Activated CD4-positive, alpha-beta T cell treated with anti-CD3 and anti-CD28 coated beads for 36 hours (primary cell): ENCODE measurements at regions not wholly inside any gene's neighbourhood (a gene's known extent, or its start where the extent isn't known, plus 50 kb on each side); places are given as distances from the start of the nearest gene placed in this dataset.

Experiments
- ATAC-seq: fragments of 200-7000 bp; cut with Tn5 transposase; one replicate; pipeline ENCODE4 v1.10.0; 2021; ENCODE audit warnings: mild to moderate bottlenecking, moderate library complexity
- CTCF ChIA-PET: fragments of 350-600 bp; sonication (Branson Sonifier 250); formaldehyde crosslinking; loops from one replicate; lab custom pipeline; 2021; ENCODE audit warnings: antibody characterized with exemption; lab: Charles Lee
- POLR2A ChIA-PET: fragments of 350-600 bp; sonication (Branson Sonifier 250); formaldehyde crosslinking; loops from one replicate; lab custom pipeline; 2021; ENCODE audit warnings: antibody characterized with exemption, inconsistent platforms; lab: Charles Lee
- DNase-seq: peaks from one replicate; pipeline ENCODE4 v3.0.0-alpha.2; 2020
- H3K27ac Mint-ChIP-seq: one replicate; pipeline ENCODE4 v1.8.0; 2021; ENCODE audit warnings: mixed read lengths
- H3K27me3 Mint-ChIP-seq: one replicate; pipeline ENCODE4 v1.8.0; 2021; ENCODE audit warnings: mixed read lengths
- H3K36me3 Mint-ChIP-seq: one replicate; pipeline ENCODE4 v1.8.0; 2021; ENCODE audit warnings: low read depth, mixed read lengths
- H3K4me1 Mint-ChIP-seq: one replicate; pipeline ENCODE4 v1.8.0; 2021; ENCODE audit warnings: mixed read lengths
- H3K4me3 Mint-ChIP-seq: one replicate; pipeline ENCODE4 v1.8.0; 2021; ENCODE audit warnings: mild to moderate bottlenecking, moderate library complexity, mixed read lengths
- H3K9me3 Mint-ChIP-seq: one replicate; pipeline ENCODE4 v1.8.0; 2021; ENCODE audit warnings: low read depth, mixed read lengths
- intact Hi-C, 2 experiments: fragments of 100-400 bp; cut with DNase I in 1 of 2; cut with micrococcal nuclease in 1 of 2; formaldehyde crosslinking; loops; one replicate each; pipeline versions ENCODE4 v1.14.2 to v1.15.1; 2022 to 2024; cut with DNase I, micrococcal nuclease

GRCh38 chr13:111470933-111471332, 150.5 kb downstream of the TEX29 start:
- H3K36me3 Mint-ChIP-seq = no peaks in the 10 kb centered on the region
- ChIA-PET CTCF (interaction anchor here (0.6 kb wide), 1 partner anchor 50 kb away, joined by 3 read pairs; no protein-coding TSS in a partner anchor), POLR2A (no interaction called here)
- H3K9me3 Mint-ChIP-seq = no peaks in the 10 kb centered on the region
- no peak overlapping the region for H3K4me3 Mint-ChIP-seq
- no peak overlapping the region for H3K27ac Mint-ChIP-seq
- DNase-seq = no peak
- no peak for ATAC-seq
- intact Hi-C loops = loop anchor here in 1 of 2 experiments (10.0 kb wide), 2 partner anchors 974 to 1134 kb away; no protein-coding TSS in a partner anchor
- H3K27me3 Mint-ChIP-seq = peaks cover 9% of the 10 kb centered on the region
- H3K4me1 Mint-ChIP-seq = no peaks in the 10 kb centered on the region

GRCh38 chr13:111472083-111472482, 151.6 kb downstream of the TEX29 start:
- DNase-seq (no peak), ATAC-seq (no peak)
- POLR2A ChIA-PET = no interaction called here
- intact Hi-C loops = loop anchor here in 1 of 2 experiments (10.0 kb wide), 2 partner anchors 973 to 1133 kb away; no protein-coding TSS in a partner anchor
- Mint-ChIP-seq H3K27me3 (peaks cover 8% of the 10 kb centered on the region), H3K27ac (no peak overlapping the region), H3K36me3 (no peaks in the 10 kb centered on the region), H3K9me3 (no peaks in the 10 kb centered on the region), H3K4me1 (no peaks in the 10 kb centered on the region), H3K4me3 (no peak overlapping the region)
- CTCF ChIA-PET = no interaction called here

- Mint-ChIP-seq H3K27ac (no peak overlapping the region), H3K4me3 (no peak overlapping the region), H3K4me1 (no peaks in the 10 kb centered on the region), H3K27me3 (peaks cover 2% of the 10 kb centered on the region), H3K9me3 (no peaks in the 10 kb centered on the region), H3K36me3 (no peaks in the 10 kb centered on the region)
- no peak for ATAC-seq
- DNase-seq = no peak
- intact Hi-C loops = loop anchor here in 1 of 2 experiments (10.0 kb wide), 2 partner anchors 972 to 1132 kb away; no protein-coding TSS in a partner anchor
- POLR2A ChIA-PET = no interaction called here
- CTCF ChIA-PET = interaction anchor here (0.7 kb wide), 1 partner anchor 10 kb away, joined by 3 read pairs; no protein-coding TSS in a partner anchor
Measured at GRCh38 chr13:111472559-111473460, 152.4 kb downstream of the TEX29 start.

GRCh38 chr13:111474136-111475002, 153.9 kb downstream of the TEX29 start:
- DNase-seq (no peak), ATAC-seq (no peak)
- intact Hi-C loops = loop anchor here (1.0 to 10.0 kb wide), 3 partner anchors 970 to 1130 kb away; no protein-coding TSS in a partner anchor
- no peaks in the 10 kb centered on the region for H3K27me3 Mint-ChIP-seq
- no peaks in the 10 kb centered on the region for H3K9me3 Mint-ChIP-seq
- POLR2A ChIA-PET = no interaction called here
- no peak overlapping the region for H3K27ac Mint-ChIP-seq
- no peaks in the 10 kb centered on the region for H3K4me1 Mint-ChIP-seq
- CTCF ChIA-PET = interaction anchor here (0.6 to 1.1 kb wide), 3 partner anchors 93 to 1740 kb away, joined by 3 read pairs; no protein-coding TSS in a partner anchor
- H3K4me3 Mint-ChIP-seq = no peak overlapping the region
- H3K36me3 Mint-ChIP-seq = no peaks in the 10 kb centered on the region

- ATAC-seq (no peak), DNase-seq (no peak)
- Mint-ChIP-seq H3K4me3 (no peak overlapping the region), H3K27ac (no peak overlapping the region), H3K27me3 (no peaks in the 10 kb centered on the region), H3K36me3 (no peaks in the 10 kb centered on the region), H3K9me3 (no peaks in the 10 kb centered on the region), H3K4me1 (no peaks in the 10 kb centered on the region)
- intact Hi-C loops = loop anchor here in 1 of 2 experiments (10.0 kb wide), 2 partner anchors 969 to 1129 kb away; no protein-coding TSS in a partner anchor
- POLR2A ChIA-PET = no interaction called here
- CTCF ChIA-PET = no interaction called here
Measured at GRCh38 chr13:111475488-111475887, 155.0 kb downstream of the TEX29 start.

GRCh38 chr13:111476197-111476596, 155.8 kb downstream of the TEX29 start:
- Mint-ChIP-seq H3K4me3 (no peak overlapping the region), H3K27ac (no peak overlapping the region), H3K27me3 (no peaks in the 10 kb centered on the region), H3K9me3 (no peaks in the 10 kb centered on the region), H3K4me1 (no peaks in the 10 kb centered on the region), H3K36me3 (no peaks in the 10 kb centered on the region)
- DNase-seq (no peak), ATAC-seq (no peak)
- intact Hi-C loops = loop anchor here in 1 of 2 experiments (10.0 kb wide), 2 partner anchors 969 to 1129 kb away; no protein-coding TSS in a partner anchor
- POLR2A ChIA-PET = no interaction called here
- CTCF ChIA-PET = no interaction called here

- Mint-ChIP-seq H3K4me1 (no peaks in the 10 kb centered on the region), H3K27me3 (no peaks in the 10 kb centered on the region), H3K27ac (no peak overlapping the region), H3K4me3 (no peak overlapping the region), H3K9me3 (no peaks in the 10 kb centered on the region), H3K36me3 (no peaks in the 10 kb centered on the region)
- DNase-seq (no peak), ATAC-seq (no peak)
- CTCF ChIA-PET = no interaction called here
- POLR2A ChIA-PET = no interaction called here
- intact Hi-C loops = loop anchor here in 1 of 2 experiments (10.0 kb wide), 2 partner anchors 965 to 1125 kb away; no protein-coding TSS in a partner anchor
Measured at GRCh38 chr13:111479412-111479811, 159.0 kb downstream of the TEX29 start.

- CTCF ChIA-PET = no interaction called here
- no peaks in the 10 kb centered on the region for H3K9me3 Mint-ChIP-seq
- intact Hi-C loops = no loop called here
- no peaks in the 10 kb centered on the region for H3K27me3 Mint-ChIP-seq
- ATAC-seq (no peak), DNase-seq (no peak)
- H3K4me1 Mint-ChIP-seq = no peaks in the 10 kb centered on the region
- H3K27ac Mint-ChIP-seq = no peak overlapping the region
- no peaks in the 10 kb centered on the region for H3K36me3 Mint-ChIP-seq
- H3K4me3 Mint-ChIP-seq = no peak overlapping the region
- POLR2A ChIA-PET = no interaction called here
Measured at GRCh38 chr13:111480503-111480902, 160.1 kb downstream of the TEX29 start.

GRCh38 chr13:111480976-111481375, 160.5 kb downstream of the TEX29 start:
- POLR2A ChIA-PET = no interaction called here
- H3K4me1 Mint-ChIP-seq = no peaks in the 10 kb centered on the region
- no peaks in the 10 kb centered on the region for H3K27me3 Mint-ChIP-seq
- no peak for DNase-seq
- H3K36me3 Mint-ChIP-seq = no peaks in the 10 kb centered on the region
- ATAC-seq = no peak
- CTCF ChIA-PET = interaction anchor here (0.6 kb wide), 1 partner anchor 15 kb away, joined by 4 read pairs; no protein-coding TSS in a partner anchor
- intact Hi-C loops = no loop called here
- H3K4me3 Mint-ChIP-seq = no peak overlapping the region
- H3K27ac Mint-ChIP-seq = no peak overlapping the region
- no peaks in the 10 kb centered on the region for H3K9me3 Mint-ChIP-seq

- ATAC-seq (no peak), DNase-seq (no peak)
- no peaks in the 10 kb centered on the region for H3K36me3 Mint-ChIP-seq
- CTCF ChIA-PET = no interaction called here
- intact Hi-C loops = no loop called here
- peaks cover 6% of the 10 kb centered on the region for H3K9me3 Mint-ChIP-seq
- H3K27me3 Mint-ChIP-seq = no peaks in the 10 kb centered on the region
- no peak overlapping the region for H3K4me3 Mint-ChIP-seq
- H3K4me1 Mint-ChIP-seq = no peaks in the 10 kb centered on the region
- no peak overlapping the region for H3K27ac Mint-ChIP-seq
- POLR2A ChIA-PET = no interaction called here
Measured at GRCh38 chr13:111482126-111482525, 161.7 kb downstream of the TEX29 start.
